ENCODE measurements at regions not wholly inside any gene's neighbourhood (a gene's known extent, or its start where the extent isn't known, plus 50 kb on each side); places are given as distances from the start of the nearest gene placed in this dataset.

DNA sequence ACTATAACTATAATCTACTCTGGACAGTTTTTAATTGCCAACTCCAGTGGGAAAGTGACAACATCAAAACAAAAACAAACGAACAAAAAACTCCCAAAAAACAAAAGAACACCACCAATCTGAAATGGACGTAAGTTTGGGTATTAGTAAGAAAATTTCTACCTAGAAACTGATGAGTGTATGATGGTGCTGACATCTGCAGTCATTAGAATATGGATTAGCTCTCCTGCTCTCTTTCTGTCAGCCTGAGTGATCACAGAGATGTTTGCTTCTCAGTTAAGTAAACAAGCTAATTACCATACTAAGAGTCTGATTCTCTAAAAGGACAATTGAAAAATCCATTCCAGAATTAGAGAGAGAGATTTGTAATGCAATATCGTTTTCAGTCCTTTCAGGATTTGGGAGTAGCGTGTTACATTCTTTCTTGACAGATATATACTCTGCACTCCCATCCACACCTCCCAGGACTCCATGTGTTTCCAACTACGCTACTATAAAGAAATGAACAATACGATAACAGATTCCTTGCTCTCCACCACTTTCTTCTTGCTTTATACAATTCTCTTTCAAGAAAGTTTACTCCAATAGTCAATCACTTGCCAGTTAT lies 1347.4 kb upstream of the PIK3C3 start:
- DNase-seq (ENCODE audit: low read depth): no peak
- H3K4me3 ChIP-seq (ENCODE audit: low read depth, low read length): no peak overlapping the region

DNA sequence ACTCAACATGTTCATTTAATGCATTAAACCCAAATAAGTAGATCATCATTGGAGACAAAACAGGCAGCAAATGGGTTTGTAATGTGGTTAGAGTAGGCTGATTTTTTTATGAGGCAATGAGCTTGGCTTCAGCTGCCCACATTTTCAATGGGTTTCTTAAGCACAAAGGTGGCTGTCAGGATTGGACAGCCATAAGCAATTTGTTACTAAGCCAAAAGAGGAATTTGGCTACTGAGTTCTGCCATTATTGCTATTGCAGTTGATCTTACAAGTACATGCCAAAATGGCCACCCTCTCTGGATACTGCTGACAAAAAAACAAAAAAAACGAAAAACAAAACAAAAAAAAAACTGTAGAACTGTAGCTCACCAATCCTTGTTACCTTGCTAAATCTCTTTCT lies 1348.0 kb upstream of the PIK3C3 start:
- DNase-seq (ENCODE audit: low read depth): no peak
- H3K4me3 ChIP-seq (ENCODE audit: low read depth, low read length): no peak overlapping the region

DNA sequence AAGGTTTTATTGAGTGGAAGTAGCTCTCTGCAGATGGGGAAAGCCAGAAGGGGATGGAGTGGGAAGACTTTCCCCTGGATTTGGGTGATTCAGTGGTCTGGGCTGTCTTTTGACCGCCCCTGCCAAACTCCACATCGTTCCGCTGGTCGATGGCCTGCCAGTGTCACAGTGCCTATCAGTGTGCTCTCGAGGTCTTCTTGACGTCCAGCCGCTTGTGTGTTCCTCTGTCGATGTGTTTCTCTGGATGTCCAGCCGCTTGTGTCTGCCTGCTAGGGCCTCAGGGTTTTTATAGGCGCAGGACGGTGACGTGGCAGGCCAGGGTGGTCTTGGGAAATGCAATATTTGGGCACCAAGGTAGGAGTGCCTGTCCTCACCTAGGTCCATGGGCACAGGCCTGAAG lies 1371.4 kb upstream of the PIK3C3 start:
- H3K4me3 ChIP-seq (ENCODE audit: low read depth, low read length): no peak overlapping the region
- no peak for DNase-seq (ENCODE audit: low read depth)

- no peak for DNase-seq (ENCODE audit: low read depth)
- no peak overlapping the region for H3K4me3 ChIP-seq (ENCODE audit: low read depth, low read length)
These were observed 1372.9 kb upstream of the PIK3C3 start for GRCh38 chr18:40582105-40582504.

- H3K4me3 ChIP-seq (ENCODE audit: low read depth, low read length): no peak overlapping the region
- DNase-seq (ENCODE audit: low read depth): no peak
These were observed 1377.1 kb upstream of the PIK3C3 start for GRCh38 chr18:40577981-40578365.

DNA sequence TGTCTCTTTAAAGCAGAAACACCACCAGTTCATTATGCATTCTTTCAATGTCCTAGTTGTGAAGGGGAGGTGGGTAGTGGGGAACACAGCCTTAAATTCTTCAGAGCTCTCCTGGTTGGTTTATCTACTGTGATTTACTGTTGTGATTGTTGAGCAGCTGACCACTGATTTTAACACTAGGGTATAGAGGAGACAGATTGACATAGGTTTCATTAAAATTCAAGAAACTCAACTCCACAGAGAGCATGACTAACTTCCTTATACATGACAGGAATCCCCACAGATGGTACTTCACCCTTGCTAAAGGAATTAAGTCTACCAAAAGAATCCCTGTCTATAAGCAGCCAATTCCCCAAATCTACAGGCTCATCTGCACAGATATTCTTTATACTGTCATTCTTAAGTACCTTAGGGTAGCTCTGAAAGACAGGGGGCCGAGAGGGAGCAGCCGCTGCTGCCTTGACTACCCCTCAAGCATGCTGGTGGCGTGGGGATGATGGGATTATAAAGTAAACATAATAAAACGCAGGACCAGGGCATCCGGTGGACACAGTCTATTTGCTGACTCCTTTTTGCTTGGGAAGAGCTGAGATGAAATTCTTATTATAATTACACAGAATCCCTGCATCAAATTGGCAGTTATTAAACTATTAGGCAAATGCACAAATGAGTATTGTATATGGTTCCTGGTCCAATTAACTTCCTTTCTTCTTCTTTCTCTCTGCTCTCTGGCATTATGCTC lies 1377.6 kb upstream of the PIK3C3 start:
- peak; percentile 32 for DNase-seq (ENCODE audit: low read depth)
- no peak overlapping the region for H3K4me3 ChIP-seq (ENCODE audit: low read depth, low read length)

- DNase-seq (ENCODE audit: low read depth): no peak
- H3K4me3 ChIP-seq (ENCODE audit: low read depth, low read length): no peak overlapping the region
These were observed 1378.4 kb upstream of the PIK3C3 start for GRCh38 chr18:40576507-40577115.

- H3K4me3 ChIP-seq (ENCODE audit: low read depth, low read length): no peak overlapping the region
- DNase-seq (ENCODE audit: low read depth): no peak
These were observed 1384.4 kb upstream of the PIK3C3 start for GRCh38 chr18:40570615-40571014.

DNA sequence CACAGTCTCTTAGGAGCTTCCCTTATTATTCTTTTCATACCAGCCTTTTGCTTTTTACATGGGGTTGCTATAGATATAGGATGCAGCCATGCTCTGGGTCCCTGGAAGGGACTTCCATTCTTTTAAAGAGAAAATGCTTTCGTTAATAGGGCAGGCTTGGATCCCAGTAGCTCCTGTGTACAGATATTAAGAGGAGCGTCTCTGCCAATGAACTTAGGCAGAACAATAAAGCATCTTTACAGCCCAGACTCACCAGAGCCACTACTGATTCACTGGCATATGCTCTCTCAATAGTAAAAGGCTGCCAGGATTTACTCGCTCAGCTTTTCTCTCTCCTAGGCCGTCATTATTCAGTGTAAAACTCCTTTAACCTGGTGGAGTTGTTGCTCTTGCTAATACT lies 1385.4 kb upstream of the PIK3C3 start:
- DNase-seq (ENCODE audit: low read depth): no peak
- H3K4me3 ChIP-seq (ENCODE audit: low read depth, low read length): no peak overlapping the region

GRCh38 chr18:40566510-40566844 lies 1388.6 kb upstream of the PIK3C3 start:
- H3K4me3 ChIP-seq (ENCODE audit: low read depth, low read length): no peak overlapping the region
- DNase-seq (ENCODE audit: low read depth): no peak

DNA sequence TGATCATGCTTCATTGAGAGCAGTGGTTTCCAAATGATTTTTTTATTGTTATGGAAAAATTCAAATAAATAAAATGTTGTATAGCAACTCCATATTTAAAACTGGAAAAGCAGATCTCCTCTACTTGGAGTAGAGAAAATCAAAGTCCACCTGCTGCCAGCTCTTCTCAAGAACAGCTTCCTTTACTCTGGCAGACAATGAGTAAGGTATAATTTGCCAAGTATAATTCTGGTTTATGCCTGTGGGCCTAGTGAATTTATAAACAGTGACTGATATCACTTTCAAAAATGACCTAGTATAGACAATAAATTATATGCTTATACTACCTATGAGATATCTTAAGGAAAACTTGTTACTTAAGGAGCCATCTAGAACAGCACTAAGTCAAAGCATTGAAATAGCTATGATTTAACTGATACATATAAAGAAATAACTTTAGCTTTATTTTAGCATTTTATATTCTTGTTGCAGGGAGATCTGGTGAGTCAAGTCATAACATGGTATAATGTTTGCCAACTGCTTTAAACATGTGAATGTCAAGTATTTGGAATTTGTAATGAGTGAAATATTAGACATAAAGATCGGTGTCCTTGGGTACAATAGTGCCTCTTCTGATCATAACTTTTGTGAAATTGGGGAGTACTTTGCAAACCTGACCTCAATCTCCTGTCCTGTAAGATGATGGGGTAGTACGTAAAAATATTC lies 1389.1 kb upstream of the PIK3C3 start:
- no peak overlapping the region for H3K4me3 ChIP-seq (ENCODE audit: low read depth, low read length)
- no peak for DNase-seq (ENCODE audit: low read depth)

DNA sequence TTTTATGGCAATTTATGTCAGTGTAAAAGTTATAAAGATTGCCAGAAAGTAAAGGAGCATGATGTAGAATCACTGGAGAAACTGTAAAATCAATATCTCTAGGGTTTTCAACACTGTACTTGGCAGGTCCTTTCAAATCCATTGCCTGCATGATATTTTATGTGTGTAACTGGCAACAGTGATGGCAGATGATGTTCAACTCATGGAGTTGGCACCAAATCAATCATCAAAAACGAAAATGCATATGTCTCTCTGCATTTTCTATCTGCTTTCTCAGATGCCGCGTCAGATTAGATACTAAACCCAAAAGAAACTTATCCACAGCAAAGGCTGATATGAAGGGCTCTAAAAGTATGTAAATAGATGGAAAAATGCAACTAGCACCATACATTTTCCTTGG lies 1395.5 kb upstream of the PIK3C3 start:
- no peak overlapping the region for H3K4me3 ChIP-seq (ENCODE audit: low read depth, low read length)
- no peak for DNase-seq (ENCODE audit: low read depth)

GRCh38 chr18:40558706-40559392 lies 1396.2 kb upstream of the PIK3C3 start:
- H3K4me3 ChIP-seq (ENCODE audit: low read depth, low read length): no peak overlapping the region
- no peak for DNase-seq (ENCODE audit: low read depth)

DNA sequence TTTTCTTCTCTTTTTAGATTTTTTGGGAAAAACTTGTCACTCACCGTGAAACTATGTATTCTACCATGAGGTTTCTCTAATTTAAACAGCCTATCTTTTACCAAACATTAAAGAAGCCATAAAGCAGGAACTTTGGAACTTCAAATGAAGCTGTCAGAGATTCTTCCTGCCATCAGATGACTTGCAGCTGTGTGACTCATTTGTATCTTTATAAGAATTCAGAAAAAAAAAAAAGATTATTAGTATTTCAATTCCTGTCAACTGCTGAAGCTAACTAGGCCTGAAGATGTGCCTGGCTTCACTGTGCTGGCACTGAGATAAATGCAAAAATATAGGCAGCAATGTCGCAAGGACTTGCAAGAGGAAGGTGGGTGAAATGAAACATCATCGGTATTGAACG lies 1399.1 kb upstream of the PIK3C3 start:
- DNase-seq (ENCODE audit: low read depth): peak; percentile 31
- no peak overlapping the region for H3K4me3 ChIP-seq (ENCODE audit: low read depth, low read length)

- DNase-seq (ENCODE audit: low read depth): no peak
- no peak overlapping the region for H3K4me3 ChIP-seq (ENCODE audit: low read depth, low read length)
These were observed 1402.0 kb upstream of the PIK3C3 start for GRCh38 chr18:40553029-40553428.

DNA sequence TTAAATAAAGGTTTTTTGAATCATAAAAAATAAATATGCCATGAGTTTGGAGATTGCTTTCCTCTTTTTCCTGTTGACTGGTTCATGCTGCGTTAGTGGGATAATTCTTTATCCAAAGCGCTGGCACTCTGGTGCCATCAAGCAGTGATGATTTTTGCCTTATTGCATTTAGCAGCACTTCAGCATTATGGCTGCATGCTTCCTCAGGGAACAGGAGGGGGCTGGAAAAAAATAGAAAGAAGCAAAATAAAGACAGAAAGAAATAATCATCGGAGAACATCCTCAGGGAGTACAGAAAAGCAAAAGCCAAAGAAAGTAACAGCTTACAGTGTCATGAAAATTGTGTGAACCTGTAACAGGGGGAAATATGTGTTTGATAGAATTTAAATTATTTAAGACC lies 1408.2 kb upstream of the PIK3C3 start:
- no peak for DNase-seq (ENCODE audit: low read depth)
- no peak overlapping the region for H3K4me3 ChIP-seq (ENCODE audit: low read depth, low read length)

DNA sequence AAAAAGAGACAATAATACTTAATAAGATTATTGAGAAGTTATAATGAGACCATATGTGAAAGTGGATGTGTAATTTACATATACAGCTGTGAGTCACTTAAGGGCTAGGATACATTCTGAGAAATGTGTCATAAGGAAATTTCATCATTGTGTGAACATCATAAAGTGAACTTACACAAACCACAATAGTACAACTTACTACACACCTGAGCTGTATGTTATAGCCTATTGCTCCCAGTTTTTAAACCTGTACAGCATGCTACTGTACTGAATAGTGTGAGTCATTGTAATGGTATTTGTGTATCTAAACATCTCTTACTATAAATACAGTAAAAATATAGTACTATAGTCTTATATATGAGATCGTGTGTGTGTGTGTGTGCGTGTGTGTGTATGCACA lies 1420.3 kb upstream of the PIK3C3 start:
- H3K4me3 ChIP-seq (ENCODE audit: low read depth, low read length): no peak overlapping the region
- DNase-seq (ENCODE audit: low read depth): peak; percentile 43

- no peak for DNase-seq (ENCODE audit: low read depth)
- H3K4me3 ChIP-seq (ENCODE audit: low read depth, low read length): no peak overlapping the region
These were observed 1423.0 kb upstream of the PIK3C3 start for GRCh38 chr18:40532046-40532445.

DNA sequence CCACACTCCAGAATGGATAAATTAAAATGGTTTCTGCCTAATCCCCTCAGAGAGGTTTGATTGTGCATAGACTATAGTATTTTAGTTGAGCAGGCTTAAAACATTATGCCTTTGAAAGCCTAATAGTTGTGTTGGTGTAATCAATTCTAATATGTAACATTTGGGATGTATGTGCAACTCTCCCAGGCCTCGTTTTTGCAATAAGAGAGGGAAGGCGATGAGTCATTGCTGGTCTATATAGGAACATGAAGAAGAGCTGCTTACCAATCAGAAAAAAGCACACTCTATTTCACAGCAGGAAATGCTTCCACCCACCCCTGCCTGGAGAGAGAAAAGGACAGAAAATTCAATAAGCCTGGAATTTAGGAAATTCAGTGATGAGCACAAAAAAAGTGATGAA lies 1424.0 kb upstream of the PIK3C3 start:
- H3K4me3 ChIP-seq (ENCODE audit: low read depth, low read length): no peak overlapping the region
- peak; percentile 70 for DNase-seq (ENCODE audit: low read depth)

GRCh38 chr18:40529478-40529877 lies 1425.6 kb upstream of the PIK3C3 start:
- no peak for DNase-seq (ENCODE audit: low read depth)
- H3K4me3 ChIP-seq (ENCODE audit: low read depth, low read length): no peak overlapping the region

Measured in skeletal muscle cell (primary cell).